Daoy (cell line): ENCODE measurements at regions not wholly inside any gene's neighbourhood (a gene's known extent, or its start where the extent isn't known, plus 50 kb on each side); places are given as distances from the start of the nearest gene placed in this dataset.

Source experiments
- DNase-seq: peaks from one replicate; pipeline ENCODE4 v3.0.0-alpha.2; 2015; ENCODE audit warnings: low read depth

DNA sequence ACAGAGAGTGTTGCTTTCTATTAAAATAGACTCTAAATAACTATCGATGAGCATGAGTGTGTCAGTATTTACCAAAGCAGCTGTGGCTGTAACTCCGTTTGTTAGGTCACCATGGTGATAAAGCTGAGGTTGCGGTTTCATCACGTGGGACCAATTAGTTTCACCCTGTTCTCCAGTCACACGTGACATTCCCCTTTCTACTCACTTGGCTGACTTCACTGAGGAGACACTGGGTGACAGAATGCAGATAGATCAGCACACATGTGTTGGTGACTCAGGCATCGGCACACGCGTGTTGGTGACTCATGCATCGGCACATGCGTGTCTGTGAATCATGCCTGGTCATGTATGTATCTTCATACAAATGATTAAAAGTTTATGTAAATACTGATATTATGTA is 285.4 kb downstream of the THBS2 start:
- DNase-seq, result peak; percentile 48

DNA sequence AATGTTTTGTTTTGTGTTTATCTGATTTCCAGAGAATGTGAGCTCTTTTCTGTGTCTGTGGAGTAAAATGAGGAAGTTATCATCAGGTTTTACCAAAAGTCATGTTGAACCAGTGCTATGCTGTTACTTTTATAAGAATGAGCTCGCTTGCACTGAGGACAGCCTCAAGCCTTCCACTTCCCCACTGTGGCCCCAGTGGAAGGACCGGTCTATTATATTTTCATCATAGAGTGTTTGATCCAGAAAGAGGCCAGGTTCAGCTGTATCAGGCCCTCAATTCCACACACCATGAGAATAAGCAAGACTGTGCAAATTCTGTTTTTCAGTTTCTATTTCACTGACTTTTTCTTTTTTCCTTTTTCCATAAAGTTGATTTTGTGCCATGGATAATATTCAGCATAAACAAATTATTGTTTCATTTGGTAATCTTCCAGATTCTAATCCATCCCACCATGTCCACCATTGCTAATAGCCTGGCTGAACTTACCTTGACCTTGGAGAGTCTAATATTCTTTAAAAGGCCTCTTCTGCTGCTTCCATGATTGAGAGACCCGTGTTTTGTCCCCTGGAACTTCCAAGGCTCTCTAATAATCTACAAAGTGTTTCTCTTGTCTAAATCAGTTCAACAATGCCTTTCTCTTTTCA is 286.2 kb downstream of the THBS2 start:
- DNase-seq, result no peak

DNA sequence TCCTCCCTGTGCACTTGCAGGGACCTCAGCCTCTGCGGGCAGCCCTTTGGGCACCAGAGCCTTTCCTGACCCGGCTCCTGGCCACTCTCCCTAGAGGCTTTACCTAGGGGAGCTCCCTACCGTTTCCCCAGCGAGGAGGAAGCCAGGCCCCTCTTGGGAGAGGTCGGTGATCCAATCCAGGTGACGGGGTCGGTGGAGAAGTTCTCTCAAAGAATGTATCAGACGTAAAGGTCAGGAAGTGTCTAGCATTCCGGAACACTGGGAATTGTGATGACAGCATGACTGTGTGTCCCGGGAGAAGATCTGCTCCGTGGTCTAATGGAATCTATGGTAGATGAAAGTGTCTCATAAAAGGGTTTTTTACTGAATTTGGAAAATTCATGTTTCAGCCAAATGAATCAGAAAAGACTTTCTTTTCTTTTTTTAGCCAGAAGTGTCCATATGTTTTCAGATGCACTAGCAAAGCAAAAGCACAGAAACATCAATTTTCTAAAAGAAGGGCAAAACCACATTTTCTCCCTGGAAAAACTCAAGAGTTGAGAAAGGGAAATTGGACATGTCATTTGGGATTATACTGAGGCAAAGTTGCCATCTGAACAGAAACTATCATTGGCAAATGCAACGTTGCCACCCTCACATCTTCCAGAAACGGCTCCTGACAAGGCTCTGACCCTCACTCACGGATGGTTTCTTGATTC is 289.4 kb downstream of the THBS2 start:
- no peak for DNase-seq

DNA sequence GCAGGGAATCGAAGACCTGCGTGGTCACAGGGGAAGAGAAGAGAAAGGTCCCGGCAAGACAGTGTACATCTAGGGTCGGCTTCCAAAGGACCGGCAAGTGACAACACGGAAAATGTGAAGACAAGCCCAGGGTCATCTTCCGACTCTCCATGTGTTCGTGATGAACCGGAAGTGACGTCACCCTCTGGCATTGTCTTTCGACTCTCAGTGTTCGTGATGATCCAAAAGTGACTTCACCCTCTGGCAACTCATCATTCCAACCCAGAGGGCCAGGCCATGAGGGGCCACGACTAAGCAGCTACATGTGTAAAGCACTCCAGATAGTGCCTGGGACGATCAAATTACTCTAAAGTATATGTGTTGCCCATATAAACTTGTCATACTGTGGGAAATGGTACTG is 290.8 kb downstream of the THBS2 start:
- peak; percentile 4 for DNase-seq

DNA sequence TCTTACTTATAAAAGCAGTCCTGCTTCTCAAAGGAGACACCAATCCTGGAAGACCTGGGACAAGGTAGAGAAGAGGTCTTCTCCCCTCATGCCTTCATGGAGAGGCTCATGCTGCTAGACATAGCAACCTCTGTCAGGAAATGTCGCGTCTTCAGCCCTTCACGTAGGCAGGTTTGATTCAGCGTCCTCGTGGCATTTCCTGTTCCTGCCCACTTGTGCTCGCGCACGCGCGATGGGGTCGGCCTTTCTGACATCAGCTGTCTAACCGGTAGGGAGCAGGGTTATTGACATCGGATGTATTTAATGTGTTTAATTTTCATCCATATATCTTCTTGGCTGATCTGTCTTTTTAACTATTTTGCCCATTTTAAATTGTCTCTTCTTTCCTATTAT is 292.4 kb downstream of the THBS2 start:
- no peak for DNase-seq

DNA sequence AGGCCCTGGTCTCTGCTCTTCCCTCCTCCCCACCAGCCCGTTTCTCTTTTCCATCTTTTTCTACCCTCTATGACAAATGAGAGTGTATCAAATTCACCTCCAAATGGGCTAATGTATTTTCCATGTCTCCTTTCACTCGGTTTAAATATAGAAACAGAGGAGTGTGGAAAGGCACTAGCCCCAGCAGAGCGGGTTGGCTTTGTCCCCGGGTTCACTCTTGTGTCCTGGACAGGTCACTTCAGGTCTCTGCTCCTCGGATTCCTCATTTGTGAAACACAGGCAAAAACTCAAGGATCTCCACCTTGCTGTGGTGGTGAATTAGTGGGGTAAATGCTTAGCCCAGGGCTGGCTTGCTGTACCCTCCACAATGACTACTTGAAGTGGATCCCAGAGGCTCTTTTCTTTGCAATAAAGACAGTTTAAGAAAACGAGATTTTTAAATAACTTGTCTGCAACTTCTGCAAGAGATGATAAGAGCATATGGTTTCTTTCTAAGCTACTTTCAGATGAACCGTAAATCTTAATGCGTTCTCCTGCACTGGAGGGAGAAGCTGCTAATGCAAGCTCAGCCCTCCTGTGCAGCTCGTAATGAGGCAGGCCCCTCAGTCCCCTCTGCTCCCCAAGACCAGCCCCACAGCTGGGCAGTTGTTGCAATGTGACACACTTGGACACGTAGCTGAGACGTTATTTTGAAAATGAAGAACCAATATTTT is 292.9 kb downstream of the THBS2 start:
- DNase-seq, result no peak

DNA sequence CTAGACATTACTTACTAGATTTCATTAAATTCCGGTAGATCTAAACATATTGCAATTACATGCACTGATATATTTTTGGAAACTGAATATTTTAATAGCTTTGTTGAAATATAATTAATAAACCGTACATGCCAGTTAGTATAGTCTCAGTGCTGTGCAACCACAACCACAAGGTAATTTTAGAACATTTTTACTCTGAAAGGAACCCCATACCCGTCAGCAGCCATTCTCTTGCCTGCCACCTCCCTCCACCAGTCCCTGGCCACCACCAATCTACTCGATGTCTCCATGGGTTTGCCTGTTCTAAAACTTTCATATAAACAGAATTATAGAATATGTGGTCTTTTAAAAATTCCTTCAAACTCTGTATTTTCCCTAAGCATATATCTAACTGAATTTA is 293.9 kb downstream of the THBS2 start:
- DNase-seq, result no peak

DNA sequence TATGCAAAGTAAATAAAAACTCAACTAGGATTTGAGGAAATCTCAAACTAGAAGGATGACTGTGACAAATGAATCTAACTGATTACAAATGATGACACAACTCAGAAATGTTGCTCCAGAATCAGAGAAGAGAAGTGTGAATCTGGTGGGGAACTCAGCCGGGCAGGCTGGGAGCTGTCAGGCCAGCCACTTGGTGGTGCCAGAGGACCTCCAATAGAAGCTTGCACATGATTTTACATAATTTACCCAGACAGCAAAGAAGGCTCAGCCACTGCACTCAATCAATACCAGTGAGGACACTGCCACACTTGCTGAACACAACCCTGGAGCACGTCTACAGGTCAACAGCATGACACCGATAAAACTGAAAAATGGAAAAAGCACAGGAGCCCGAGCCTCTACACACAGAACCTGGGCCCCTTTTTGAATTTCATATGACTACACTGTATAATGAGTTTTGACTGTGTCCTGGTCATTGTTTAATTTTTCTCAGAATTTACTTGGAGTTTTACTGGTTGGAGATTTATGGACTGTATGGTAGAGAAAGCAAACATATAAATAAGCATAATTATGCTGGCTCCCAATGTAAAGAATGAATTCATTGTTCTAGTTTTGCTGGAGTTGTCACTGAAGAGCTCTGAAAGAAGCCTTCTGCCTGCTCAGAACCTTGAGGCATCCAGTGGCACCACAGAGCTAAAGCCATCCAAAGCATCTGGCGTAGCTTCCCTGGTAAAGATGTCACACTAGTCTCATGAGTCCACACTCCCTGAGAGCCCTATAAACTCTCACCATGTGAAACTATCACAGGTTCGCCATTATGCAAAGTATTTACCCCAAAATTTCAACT is 296.5 kb downstream of the THBS2 start:
- peak; percentile 28 for DNase-seq

- DNase-seq, result no peak
Observed at GRCh38 chr6:168956141-168956838, 297.4 kb downstream of the THBS2 start.

- no peak for DNase-seq
Observed at GRCh38 chr6:168953461-168953860, 300.2 kb downstream of the THBS2 start.

DNA sequence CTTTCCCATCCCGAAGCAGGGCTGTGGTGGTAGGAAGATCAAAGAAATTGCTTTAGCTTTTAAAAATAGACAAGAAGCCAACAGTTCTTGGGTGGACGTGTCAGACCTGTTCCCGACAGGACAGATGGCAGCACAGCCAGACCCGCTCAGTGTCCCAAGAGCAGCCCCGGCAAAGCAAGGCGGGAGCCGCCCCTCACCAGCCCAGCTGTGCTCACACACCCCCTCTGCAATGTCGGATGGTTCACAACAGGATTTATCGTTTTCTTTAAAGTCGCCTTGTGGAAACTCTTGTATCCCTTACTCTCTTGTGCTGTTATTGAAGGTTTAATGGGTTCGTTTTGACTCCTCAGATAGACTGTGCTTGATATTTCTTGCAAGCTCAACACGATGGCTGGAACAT is 302.4 kb downstream of the THBS2 start:
- no peak for DNase-seq

- no peak for DNase-seq
Observed at GRCh38 chr6:168950858-168951214, 302.8 kb downstream of the THBS2 start.

GRCh38 chr6:168949981-168950857 is 303.4 kb downstream of the THBS2 start:
- no peak for DNase-seq

DNA sequence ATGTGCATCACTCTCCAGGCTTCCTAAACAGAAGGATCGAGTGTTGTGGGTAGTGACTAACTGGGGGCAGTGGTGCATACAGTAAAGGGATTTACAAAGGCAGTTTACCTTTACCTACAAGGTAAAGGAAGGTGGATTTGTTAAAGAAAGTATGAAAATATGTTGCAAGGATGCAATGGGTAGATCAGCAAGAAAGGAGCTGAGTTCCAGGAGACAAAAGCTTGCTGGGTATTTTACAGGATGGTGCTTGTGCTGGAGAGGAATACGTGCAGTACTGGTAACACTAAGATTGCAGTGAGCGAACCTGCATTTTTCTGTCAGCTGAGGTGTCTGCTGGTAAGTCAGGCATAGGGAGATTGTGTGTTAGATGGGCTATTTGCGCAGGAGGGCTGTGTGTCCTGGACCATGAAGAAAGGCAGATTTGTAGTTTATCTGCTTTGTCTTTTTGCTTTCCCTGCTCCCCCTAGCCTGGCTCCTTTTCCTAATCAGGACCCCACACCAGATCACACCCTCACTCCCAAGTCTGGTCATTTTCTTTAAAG is 304.6 kb downstream of the THBS2 start:
- DNase-seq, result no peak

DNA sequence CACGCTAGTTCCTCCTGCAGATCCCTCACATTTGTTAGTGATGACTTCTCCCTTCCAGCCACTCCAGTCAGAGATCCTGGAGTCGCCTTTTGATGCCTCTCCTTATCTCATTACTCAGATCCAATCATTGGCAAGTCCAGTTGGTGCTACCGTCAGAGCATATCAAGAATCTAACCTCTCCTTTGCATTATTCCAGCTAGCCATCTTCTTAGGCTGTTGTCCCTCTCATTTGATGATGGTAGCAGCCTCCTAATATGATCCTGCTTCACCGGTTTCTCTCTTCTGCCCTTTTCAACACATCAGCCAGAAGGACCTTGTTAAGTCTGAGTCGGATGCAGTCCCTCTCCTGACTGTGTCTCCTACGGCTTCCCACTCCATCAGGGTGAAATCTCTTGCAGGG is 305.6 kb downstream of the THBS2 start:
- DNase-seq, result no peak

DNA sequence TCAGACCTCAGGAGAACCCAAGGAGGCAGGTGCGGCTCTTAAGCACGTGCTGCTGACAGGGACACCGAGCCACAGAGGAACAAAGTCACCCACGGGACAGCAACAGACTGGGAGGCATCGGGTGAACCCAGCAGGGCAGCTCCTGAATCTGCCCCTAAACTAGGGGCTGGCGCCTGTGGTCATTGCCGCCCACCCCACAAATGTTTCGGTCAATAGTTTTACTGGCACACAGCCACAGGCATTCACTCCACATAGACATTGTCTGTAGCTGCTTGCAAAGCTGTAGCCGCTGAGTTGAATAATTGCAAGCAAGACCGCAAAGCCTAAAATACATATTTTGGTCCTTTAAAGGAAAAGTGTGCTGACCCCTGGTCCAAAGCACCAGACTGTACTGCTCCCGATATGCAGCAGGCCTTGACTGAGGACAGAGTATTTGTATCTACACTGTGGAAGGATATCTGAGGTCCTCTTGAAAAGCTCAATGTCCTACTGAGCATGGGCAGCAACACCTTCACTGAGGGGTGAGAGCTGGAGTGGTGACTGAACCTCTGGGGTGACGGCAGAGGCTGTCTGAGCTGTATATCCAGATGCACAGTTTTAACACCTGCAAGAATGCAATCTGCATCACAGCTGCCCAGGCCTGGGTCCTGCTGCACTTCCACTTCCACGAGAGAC is 310.3 kb downstream of the THBS2 start:
- DNase-seq, result no peak

DNA sequence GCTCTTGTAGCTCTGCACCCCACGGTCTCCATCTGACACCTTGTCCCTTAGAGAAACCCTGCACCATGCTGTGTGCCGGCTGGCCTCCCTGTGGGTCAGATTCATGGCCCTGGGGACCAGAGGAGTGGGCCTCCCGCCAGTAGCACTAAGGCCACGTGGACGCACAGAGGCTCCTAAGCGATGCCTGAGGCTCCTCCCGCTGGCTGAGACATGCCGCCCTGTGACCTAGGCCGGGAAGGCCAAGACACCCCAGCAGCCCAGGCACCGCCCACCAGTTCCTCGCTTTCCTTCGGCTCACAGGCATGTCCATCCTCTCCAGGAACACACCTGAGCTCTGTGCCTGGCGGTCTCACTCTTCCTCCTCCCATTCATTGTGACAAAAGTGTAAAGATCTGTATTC is 311.0 kb downstream of the THBS2 start:
- no peak for DNase-seq

DNA sequence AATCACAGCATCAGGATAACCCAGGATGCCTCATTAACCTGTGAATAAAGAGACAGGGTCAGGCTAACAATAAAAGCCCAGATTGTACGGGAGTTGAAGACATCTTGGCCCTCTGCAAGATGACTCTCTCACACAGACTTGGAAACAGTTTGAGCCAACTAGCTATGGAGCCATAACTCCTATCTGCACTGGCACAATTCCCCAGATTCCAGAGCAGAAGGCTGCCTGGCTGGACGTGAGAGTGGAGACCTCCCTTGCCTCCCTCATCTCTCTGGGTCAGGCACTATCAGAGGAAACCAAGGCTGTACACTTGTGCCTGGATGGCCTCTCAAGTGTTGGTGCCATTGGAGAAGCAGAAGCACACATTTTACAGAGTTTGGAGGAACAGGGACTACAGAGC is 312.6 kb downstream of the THBS2 start:
- no peak for DNase-seq

DNA sequence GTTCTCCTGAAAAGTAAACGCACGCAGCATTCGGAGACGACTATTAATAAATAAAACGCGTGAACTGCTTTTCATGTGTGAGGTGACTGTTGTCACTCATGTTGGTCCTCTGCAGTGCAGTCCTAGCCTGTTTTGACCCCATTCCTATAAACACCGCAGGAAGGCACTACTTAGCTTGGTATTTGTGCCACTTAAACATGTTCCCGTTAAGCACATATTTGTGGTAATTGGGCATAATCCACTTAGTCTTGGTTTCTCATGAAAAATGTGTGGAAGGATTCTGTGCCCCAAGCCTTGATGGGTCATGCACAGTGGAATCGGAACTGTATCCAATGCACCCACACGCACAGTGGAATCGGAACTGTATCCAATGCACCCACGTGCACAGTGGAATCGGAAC is 313.9 kb downstream of the THBS2 start:
- no peak for DNase-seq

DNA sequence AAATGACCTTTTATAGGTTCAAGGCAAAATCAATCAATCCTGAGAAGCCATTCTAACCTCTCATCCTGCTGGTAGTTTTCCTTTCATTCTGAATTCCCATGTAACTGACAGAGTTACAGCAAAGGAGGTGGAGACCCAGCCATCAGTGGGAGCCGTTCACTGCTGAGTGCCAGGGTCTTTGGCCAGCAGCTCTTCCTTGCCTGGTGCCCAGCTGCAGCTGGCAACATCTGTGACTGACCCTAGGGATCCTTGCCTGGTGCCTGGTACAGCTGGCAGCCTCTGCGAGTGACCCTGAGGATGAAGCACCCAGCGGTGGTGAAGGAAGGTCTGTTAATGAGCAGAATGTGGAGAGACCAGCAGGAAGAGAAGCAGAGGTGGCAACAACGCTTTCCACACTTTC is 314.6 kb downstream of the THBS2 start:
- DNase-seq, result no peak
